Lower leg skin (tissue), 4 donors: ENCODE measurements at regions not wholly inside any gene's neighbourhood (a gene's known extent, or its start where the extent isn't known, plus 50 kb on each side); places are given as distances from the start of the nearest gene placed in this dataset.

Experiments
- DNase-seq, 2 donors: peaks; one replicate each; pipeline ENCODE4 v3.0.0-alpha.2; 2019; ENCODE audit warnings: low spot score in 2 of 2
- H3K4me3 ChIP-seq: fragments of 200-600 bp; sonication (generic); 2 replicates; pipeline ENCODE4 v1.5.1; 2017; ENCODE audit warnings: mild to moderate bottlenecking, low read depth; ENCODE audit not compliant: poor library complexity, severe bottlenecking
- CTCF ChIP-seq, 3 donors: fragments of 450-650 bp; IDR thresholded peaks; one replicate each; pipeline ENCODE4 v1.5.1; 2016; ENCODE audit warnings: antibody characterized with exemption in 3 of 3, mild to moderate bottlenecking in 3 of 3, moderate library complexity in 2 of 3
- POLR2A ChIP-seq, 2 donors: fragments of 450-650 bp; IDR thresholded peaks; one replicate each; pipeline ENCODE4 v1.6.1; 2016 to 2017; ENCODE audit warnings: antibody characterized with exemption in 2 of 2, mild to moderate bottlenecking in 1 of 2, moderate library complexity in 1 of 2
- WGBS, 2 donors: methylation state at CpG; one replicate each; pipeline ENCODE4 v1.1.5; 2018; 5-methylcytosine and 5-hydroxymethylcytosine counted together
- intact Hi-C: fragments of 100-400 bp; cut with DNase I; formaldehyde crosslinking; loops from one replicate; pipeline ENCODE4 v1.15.0; 2023; ENCODE audit warnings: low total_unique reads

- TF ChIP-seq CTCF (IDR thresholded peaks at IDR 0.05) = no peak
- no peak for TF ChIP-seq POLR2A (IDR thresholded peaks at IDR 0.05)
- no peak for DNase-seq
- intact Hi-C loops = no loop called here
- WGBS, 2 donors = 35 to 50% methylated on average over 1 of the region's 1 CpG
- no peak overlapping the region for H3K4me3 ChIP-seq
Observed at GRCh38 chr3:159007331-159007730, 205.5 kb downstream of the MFSD1 start.

GRCh38 chr3:159008401-159008800 is 206.5 kb downstream of the MFSD1 start:
- no peak for TF ChIP-seq POLR2A (IDR thresholded peaks at IDR 0.05)
- no peak for TF ChIP-seq CTCF (IDR thresholded peaks at IDR 0.05)
- no peak overlapping the region for H3K4me3 ChIP-seq
- DNase-seq = no peak
- 25 to 31% methylated on average over 4 of the region's 4 CpGs for WGBS, 2 donors
- intact Hi-C loops = no loop called here

GRCh38 chr3:159018341-159018740 is 216.5 kb downstream of the MFSD1 start:
- WGBS, 2 donors = 67 to 82% methylated on average over 2 of the region's 2 CpGs
- no peak for TF ChIP-seq CTCF (IDR thresholded peaks at IDR 0.05)
- no peak for TF ChIP-seq POLR2A (IDR thresholded peaks at IDR 0.05)
- intact Hi-C loops = no loop called here
- DNase-seq = no peak
- no peak overlapping the region for H3K4me3 ChIP-seq

- intact Hi-C loops = no loop called here
- H3K4me3 ChIP-seq = no peak overlapping the region
- TF ChIP-seq POLR2A (IDR thresholded peaks at IDR 0.05) (no peak), CTCF (IDR thresholded peaks at IDR 0.05) (no peak)
- DNase-seq = no peak
- WGBS, 2 donors = 25 to 37% methylated on average over 2 of the region's 2 CpGs
Observed at GRCh38 chr3:159025733-159026132, 223.9 kb downstream of the MFSD1 start.

- H3K4me3 ChIP-seq = no peak overlapping the region
- no peak for DNase-seq
- WGBS, 2 donors = 100% methylated on average over 1 of the region's 1 CpG; no CpG with 5 or more reads in 1 of the 2 donors
- intact Hi-C loops = no loop called here
- no peak for TF ChIP-seq CTCF (IDR thresholded peaks at IDR 0.05)
Observed at GRCh38 chr3:159026510-159026909, 224.7 kb downstream of the MFSD1 start.

- no peak for TF ChIP-seq CTCF (IDR thresholded peaks at IDR 0.05)
- TF ChIP-seq POLR2A (IDR thresholded peaks at IDR 0.05) = no peak
- intact Hi-C loops = no loop called here
- H3K4me3 ChIP-seq = no peak overlapping the region
- DNase-seq = no peak
- 84 to 95% methylated on average over 1 of the region's 1 CpG for WGBS, 2 donors
Observed at GRCh38 chr3:159028706-159029105, 226.9 kb downstream of the MFSD1 start.
